SK-N-SH (cell line): ENCODE measurements at regions not wholly inside any gene's neighbourhood (a gene's known extent, or its start where the extent isn't known, plus 50 kb on each side); places are given as distances from the start of the nearest gene placed in this dataset.

Experiments used
- CTCF ChIA-PET: fragments of 300-600, 350-600 bp; formaldehyde crosslinking; extraction: SDS; loops from one replicate; lab custom pipeline; 2021; lab: Yijun Ruan, JAX
- POLR2A ChIA-PET: fragments of 350-600 bp; sonication (Branson Sonifier 250); formaldehyde crosslinking; extraction: SDS; loops from one replicate; lab custom pipeline; 2020; ENCODE audit warnings: antibody characterized with exemption, inconsistent platforms; lab: Yijun Ruan, JAX
- DNase-seq: peaks from one replicate; pipeline ENCODE4 v3.0.0; 2012
- H2AFZ ChIP-seq: fragments of 200-600 bp; sonication (generic); 2 replicates; pipeline ENCODE4 v1.8.1; 2016; ENCODE audit warnings: antibody characterized with exemption, mild to moderate bottlenecking, low read depth
- H3F3A ChIP-seq: fragments of 200-600 bp; sonication (generic); replicated peaks from 2 replicates; pipeline ENCODE3; 2016; ENCODE audit warnings: antibody characterized with exemption, mild to moderate bottlenecking; ENCODE audit not compliant: insufficient read depth
- H3K27ac ChIP-seq, 2 experiments: fragments of 200-500 bp in 1 of 2; fragments of 200-600 bp in 1 of 2; sonication (Bioruptor generic) in 1 of 2; sonication (generic), shearing (Covaris generic) in 1 of 2; 2 replicates each; pipeline versions ENCODE4 v1.5.1 to v1.6.1; 2014 to 2016; ENCODE audit warnings: low read depth in 2 of 2, inconsistent platforms in 1 of 2, low read length in 1 of 2, mild to moderate bottlenecking in 1 of 2, mixed read lengths in 1 of 2
- H3K27me3 ChIP-seq: fragments of 200-600 bp; sonication (generic), shearing (Covaris generic); 2 replicates; pipeline ENCODE4 v1.6.1; 2016; ENCODE audit warnings: mixed run types; ENCODE audit not compliant: insufficient read depth
- H3K36me3 ChIP-seq, 2 experiments: fragments of 200-500 bp in 1 of 2; fragments of 200-600 bp in 1 of 2; sonication (Bioruptor generic) in 1 of 2; sonication (generic) in 1 of 2; replicated peaks in 1 of 2; 2 replicates each; pipeline versions ENCODE3 to v1.5.1; 2014 to 2016; ENCODE audit warnings: low read length in 1 of 2, mild to moderate bottlenecking in 1 of 2; ENCODE audit not compliant: insufficient read depth in 2 of 2, control insufficient read depth in 1 of 2
- H3K4me1 ChIP-seq, 2 experiments: fragments of 200-500 bp in 1 of 2; fragments of 200-600 bp in 1 of 2; sonication (Bioruptor generic) in 1 of 2; sonication (generic), shearing (Covaris generic) in 1 of 2; 2 replicates each; pipeline versions ENCODE4 v1.5.1 to v1.6.1; 2014 to 2016; ENCODE audit warnings: low read depth in 1 of 2, low read length in 1 of 2, mixed run types in 1 of 2; ENCODE audit not compliant: insufficient read depth in 2 of 2, control insufficient read depth in 1 of 2
- H3K4me2 ChIP-seq: fragments of 200-600 bp; sonication (generic), shearing (Covaris generic); 2 replicates; pipeline ENCODE4 v1.6.1; 2017; ENCODE audit warnings: mixed run types
- H3K4me3 ChIP-seq, 2 experiments: fragments of 200-500 bp in 1 of 2; fragments of 200-600 bp in 1 of 2; sonication (Bioruptor generic) in 1 of 2; sonication (generic), shearing (Covaris generic) in 1 of 2; 2 replicates each; pipeline versions ENCODE4 v1.5.1 to v1.8.1; 2014 to 2016; ENCODE audit warnings: low read depth in 2 of 2, inconsistent platforms in 1 of 2, low read length in 1 of 2, mild to moderate bottlenecking in 1 of 2, mixed read lengths in 1 of 2, moderate library complexity in 1 of 2
- H3K79me2 ChIP-seq: fragments of 200-600 bp; sonication (generic); 2 replicates; pipeline ENCODE4 v1.8.1; 2017; ENCODE audit warnings: mild to moderate bottlenecking; ENCODE audit not compliant: insufficient read depth
- H3K9ac ChIP-seq: fragments of 200-600 bp; sonication (generic); 2 replicates; pipeline ENCODE4 v1.6.1; 2017; ENCODE audit warnings: mixed run types
- H3K9me2 ChIP-seq: fragments of 200-600 bp; sonication (generic); 2 replicates; pipeline ENCODE4 v1.6.1; 2017; ENCODE audit warnings: mixed run types
- H3K9me3 ChIP-seq: fragments of 200-600 bp; sonication (generic); 2 replicates; pipeline ENCODE4 v1.6.1; 2017; ENCODE audit warnings: mixed run types, mild to moderate bottlenecking, moderate library complexity
- H4K20me1 ChIP-seq: fragments of 200-600 bp; sonication (generic); 2 replicates; pipeline ENCODE4 v1.6.1; 2017; ENCODE audit warnings: mild to moderate bottlenecking, mixed run types; ENCODE audit not compliant: insufficient read depth
- CHD2 ChIP-seq: fragments of 150-350 bp; IDR thresholded peaks from 2 replicates; pipeline ENCODE4 v1.6.1; 2018; ENCODE audit warnings: low read length; ENCODE audit not compliant: partially characterized antibody
- EP300 ChIP-seq, 2 experiments: IDR thresholded peaks; 2 replicates each; pipeline versions ENCODE4 v1.4.0 to v1.6.1; 2012; ENCODE audit warnings: borderline replicate concordance in 1 of 2, low read depth in 1 of 2, low read length in 1 of 2
- FOSL2 ChIP-seq: IDR thresholded peaks from 2 replicates; pipeline ENCODE4 v1.4.0; 2012; ENCODE audit warnings: low read depth, mild to moderate bottlenecking, moderate library complexity, borderline replicate concordance
- FOXJ3 ChIP-seq: sonication (generic); formaldehyde crosslinking; IDR thresholded peaks from 2 replicates; pipeline ENCODE4 v1.5.1; 2020; ENCODE audit warnings: mild to moderate bottlenecking, missing genetic modification reagents
- FOXM1 ChIP-seq: IDR thresholded peaks from 2 replicates; pipeline ENCODE4 v1.4.0; 2012; ENCODE audit warnings: low read depth, mild to moderate bottlenecking
- GABPA ChIP-seq: IDR thresholded peaks from 2 replicates; pipeline ENCODE4 v1.4.0; 2012; ENCODE audit warnings: low read depth, mild to moderate bottlenecking
- NRF1 ChIP-seq: IDR thresholded peaks from 2 replicates; pipeline ENCODE4 v1.6.1; 2012; ENCODE audit warnings: low read depth, mild to moderate bottlenecking, low read length
- RAD21 ChIP-seq: IDR thresholded peaks from 2 replicates; pipeline ENCODE4 v1.6.1; 2012; ENCODE audit warnings: mild to moderate bottlenecking, low read length
- SMC3 ChIP-seq: IDR thresholded peaks from 2 replicates; pipeline ENCODE4 v1.6.1; 2012; ENCODE audit warnings: low read depth, low read length, improper control_type of control experiment
- TEAD4 ChIP-seq: IDR thresholded peaks from 2 replicates; pipeline ENCODE4 v1.4.0; 2012; ENCODE audit warnings: mild to moderate bottlenecking, borderline replicate concordance; ENCODE audit not compliant: insufficient read depth
- WGBS: methylation state at CpG from one replicate; pipeline ENCODE4 v1.1.6; 2017; ENCODE audit warnings: low lambda C conversion rate; 5-methylcytosine and 5-hydroxymethylcytosine counted together
- TF ChIP-seq, protein P1 (sequence below): IDR thresholded peaks from 2 replicates; pipeline ENCODE4; 2012
- TF ChIP-seq, protein P2 (sequence below): fragments of 200-600 bp; sonication (generic); IDR thresholded peaks from 2 replicates; pipeline ENCODE4 v1.6.1; 2017; ENCODE audit warnings: antibody characterized with exemption, mild to moderate bottlenecking, moderate library complexity
- TF ChIP-seq, protein P3 (sequence below): fragments of 150-350 bp; IDR thresholded peaks from 2 replicates; pipeline ENCODE4 v1.6.1; 2016; ENCODE audit warnings: mild to moderate bottlenecking, low read depth, low read length
- TF ChIP-seq, protein P4 (sequence below): IDR thresholded peaks from 2 replicates; pipeline ENCODE4 v1.4.0; 2012; ENCODE audit warnings: low read depth, borderline replicate concordance

DNA sequence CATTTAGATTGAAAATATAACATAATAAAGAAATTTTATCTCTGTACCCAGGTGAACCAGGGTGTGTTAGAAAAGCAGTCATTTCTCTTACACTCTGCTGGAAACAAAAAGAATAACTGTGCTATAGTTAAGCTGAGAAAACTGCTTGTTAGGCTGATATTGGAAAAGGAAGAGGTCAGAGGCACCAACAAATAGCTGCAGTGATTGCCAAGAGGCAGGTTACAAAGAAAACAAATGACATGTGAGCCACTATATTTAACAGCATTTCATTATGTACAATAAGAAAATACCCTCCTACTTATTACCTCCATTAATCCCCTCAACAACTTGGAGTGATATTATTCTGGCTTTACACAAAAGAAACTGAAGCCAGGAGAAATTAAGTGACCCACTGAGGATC, 607.9 kb upstream of the TLE4 start:
- no peak overlapping the region for H3K27ac ChIP-seq
- TF ChIP-seq FOXM1 = no peak
- H3K4me2 ChIP-seq = no peak overlapping the region
- no peaks in the 10 kb centered on the region for H3F3A ChIP-seq
- POLR2A ChIA-PET = no interaction called here
- no peak for DNase-seq
- no peaks in the 10 kb centered on the region for H3K79me2 ChIP-seq
- no peaks in the 10 kb centered on the region for H3K36me3 ChIP-seq
- no peak overlapping the region for H3K4me3 ChIP-seq
- no peak overlapping the region for H2AFZ ChIP-seq
- no peaks in the 10 kb centered on the region for H4K20me1 ChIP-seq
- H3K27me3 ChIP-seq = no peaks in the 10 kb centered on the region
- CTCF ChIA-PET = no interaction called here
- H3K9me3 ChIP-seq = no peaks in the 10 kb centered on the region
- H3K9ac ChIP-seq = no peak overlapping the region
- H3K9me2 ChIP-seq = no peaks in the 10 kb centered on the region
- H3K4me1 ChIP-seq = no peaks in the 10 kb centered on the region

DNA sequence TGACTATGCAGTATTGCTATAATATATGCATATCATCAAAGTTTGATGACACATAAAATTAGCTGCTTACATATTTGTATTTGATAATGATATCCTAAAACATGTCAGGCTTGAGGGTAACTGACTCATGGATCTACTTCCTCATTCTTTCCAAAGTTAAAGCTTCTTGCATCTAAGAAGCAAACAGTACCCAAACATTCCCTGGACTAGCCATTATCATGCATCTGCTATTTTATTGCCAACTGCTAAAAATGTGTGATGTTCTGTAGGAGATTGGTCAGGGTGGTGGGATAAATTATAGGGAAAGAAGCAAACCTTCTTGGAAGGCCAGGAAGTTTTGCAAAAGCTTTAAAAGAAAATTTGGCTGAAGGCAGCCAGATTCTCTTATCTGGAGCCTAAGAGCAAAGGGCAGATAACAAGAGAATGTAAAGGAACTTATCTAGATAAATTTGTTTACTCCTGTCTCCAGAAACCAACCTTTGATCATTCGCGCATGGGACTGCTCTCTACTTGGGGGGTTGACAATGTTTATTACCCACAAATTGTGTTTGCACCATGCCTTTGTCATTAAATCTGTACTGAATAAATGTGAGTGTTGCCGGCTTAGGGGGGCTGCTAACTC, 604.1 kb upstream of the TLE4 start:
- Histone ChIP-seq H3F3A (no peaks in the 10 kb centered on the region), H3K9me3 (no peaks in the 10 kb centered on the region), H3K36me3 (no peaks in the 10 kb centered on the region), H4K20me1 (no peaks in the 10 kb centered on the region), H3K27me3 (no peaks in the 10 kb centered on the region), H3K9ac (no peak overlapping the region), H3K27ac (no peak overlapping the region), H3K4me3 (no peak overlapping the region)
- WGBS = 80% methylated on average over 3 of the region's 3 CpGs
- CTCF ChIA-PET = no interaction called here
- DNase-seq = no peak
- TF ChIP-seq TEAD4 = no peak
- TF ChIP-seq, protein P1, sequence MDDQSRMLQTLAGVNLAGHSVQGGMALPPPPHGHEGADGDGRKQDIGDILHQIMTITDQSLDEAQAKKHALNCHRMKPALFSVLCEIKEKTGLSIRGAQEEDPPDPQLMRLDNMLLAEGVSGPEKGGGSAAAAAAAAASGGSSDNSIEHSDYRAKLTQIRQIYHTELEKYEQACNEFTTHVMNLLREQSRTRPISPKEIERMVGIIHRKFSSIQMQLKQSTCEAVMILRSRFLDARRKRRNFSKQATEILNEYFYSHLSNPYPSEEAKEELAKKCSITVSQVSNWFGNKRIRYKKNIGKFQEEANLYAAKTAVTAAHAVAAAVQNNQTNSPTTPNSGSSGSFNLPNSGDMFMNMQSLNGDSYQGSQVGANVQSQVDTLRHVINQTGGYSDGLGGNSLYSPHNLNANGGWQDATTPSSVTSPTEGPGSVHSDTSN = no peak
- TF ChIP-seq NRF1 = no peak
- no peak for TF ChIP-seq FOXJ3 (CRISPR knock-in tag)
- TF ChIP-seq CHD2 = no peak
- TF ChIP-seq EP300 (IDR thresholded peaks at IDR 0.05; ENCODE audit: borderline replicate concordance in 1 of 2, low read depth in 1 of 2, low read length in 1 of 2) = no peak
- TF ChIP-seq FOXM1 = no peak
- TF ChIP-seq, protein P2, sequence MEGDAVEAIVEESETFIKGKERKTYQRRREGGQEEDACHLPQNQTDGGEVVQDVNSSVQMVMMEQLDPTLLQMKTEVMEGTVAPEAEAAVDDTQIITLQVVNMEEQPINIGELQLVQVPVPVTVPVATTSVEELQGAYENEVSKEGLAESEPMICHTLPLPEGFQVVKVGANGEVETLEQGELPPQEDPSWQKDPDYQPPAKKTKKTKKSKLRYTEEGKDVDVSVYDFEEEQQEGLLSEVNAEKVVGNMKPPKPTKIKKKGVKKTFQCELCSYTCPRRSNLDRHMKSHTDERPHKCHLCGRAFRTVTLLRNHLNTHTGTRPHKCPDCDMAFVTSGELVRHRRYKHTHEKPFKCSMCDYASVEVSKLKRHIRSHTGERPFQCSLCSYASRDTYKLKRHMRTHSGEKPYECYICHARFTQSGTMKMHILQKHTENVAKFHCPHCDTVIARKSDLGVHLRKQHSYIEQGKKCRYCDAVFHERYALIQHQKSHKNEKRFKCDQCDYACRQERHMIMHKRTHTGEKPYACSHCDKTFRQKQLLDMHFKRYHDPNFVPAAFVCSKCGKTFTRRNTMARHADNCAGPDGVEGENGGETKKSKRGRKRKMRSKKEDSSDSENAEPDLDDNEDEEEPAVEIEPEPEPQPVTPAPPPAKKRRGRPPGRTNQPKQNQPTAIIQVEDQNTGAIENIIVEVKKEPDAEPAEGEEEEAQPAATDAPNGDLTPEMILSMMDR = no peak
- TF ChIP-seq SMC3 = no peak
- TF ChIP-seq RAD21 = no peak
- no peak for TF ChIP-seq GABPA
- TF ChIP-seq, protein P3, sequence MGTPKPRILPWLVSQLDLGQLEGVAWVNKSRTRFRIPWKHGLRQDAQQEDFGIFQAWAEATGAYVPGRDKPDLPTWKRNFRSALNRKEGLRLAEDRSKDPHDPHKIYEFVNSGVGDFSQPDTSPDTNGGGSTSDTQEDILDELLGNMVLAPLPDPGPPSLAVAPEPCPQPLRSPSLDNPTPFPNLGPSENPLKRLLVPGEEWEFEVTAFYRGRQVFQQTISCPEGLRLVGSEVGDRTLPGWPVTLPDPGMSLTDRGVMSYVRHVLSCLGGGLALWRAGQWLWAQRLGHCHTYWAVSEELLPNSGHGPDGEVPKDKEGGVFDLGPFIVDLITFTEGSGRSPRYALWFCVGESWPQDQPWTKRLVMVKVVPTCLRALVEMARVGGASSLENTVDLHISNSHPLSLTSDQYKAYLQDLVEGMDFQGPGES = no peak
- no peak for TF ChIP-seq FOSL2
- TF ChIP-seq, protein P4, sequence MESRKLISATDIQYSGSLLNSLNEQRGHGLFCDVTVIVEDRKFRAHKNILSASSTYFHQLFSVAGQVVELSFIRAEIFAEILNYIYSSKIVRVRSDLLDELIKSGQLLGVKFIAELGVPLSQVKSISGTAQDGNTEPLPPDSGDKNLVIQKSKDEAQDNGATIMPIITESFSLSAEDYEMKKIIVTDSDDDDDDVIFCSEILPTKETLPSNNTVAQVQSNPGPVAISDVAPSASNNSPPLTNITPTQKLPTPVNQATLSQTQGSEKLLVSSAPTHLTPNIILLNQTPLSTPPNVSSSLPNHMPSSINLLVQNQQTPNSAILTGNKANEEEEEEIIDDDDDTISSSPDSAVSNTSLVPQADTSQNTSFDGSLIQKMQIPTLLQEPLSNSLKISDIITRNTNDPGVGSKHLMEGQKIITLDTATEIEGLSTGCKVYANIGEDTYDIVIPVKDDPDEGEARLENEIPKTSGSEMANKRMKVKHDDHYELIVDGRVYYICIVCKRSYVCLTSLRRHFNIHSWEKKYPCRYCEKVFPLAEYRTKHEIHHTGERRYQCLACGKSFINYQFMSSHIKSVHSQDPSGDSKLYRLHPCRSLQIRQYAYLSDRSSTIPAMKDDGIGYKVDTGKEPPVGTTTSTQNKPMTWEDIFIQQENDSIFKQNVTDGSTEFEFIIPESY = no peak
- TF ChIP-seq, all 33 proteins: peak for 0
- H3K9me2 ChIP-seq = no peaks in the 10 kb centered on the region
- POLR2A ChIA-PET = no interaction called here
- no peaks in the 10 kb centered on the region for H3K79me2 ChIP-seq
- no peak overlapping the region for H2AFZ ChIP-seq
- H3K4me2 ChIP-seq = no peak overlapping the region
- H3K4me1 ChIP-seq = no peaks in the 10 kb centered on the region
